ENCODE measurements at regions not wholly inside any gene's neighbourhood (a gene's known extent, or its start where the extent isn't known, plus 50 kb on each side); places are given as distances from the start of the nearest gene placed in this dataset.

- TF ChIP-seq CTCF (IDR thresholded peaks at IDR 0.05) (no peak), POLR2A (IDR thresholded peaks at IDR 0.05) (no peak)
Measured at GRCh38 chr2:144239306-144239705, 280.6 kb downstream of the ZEB2 start.
